Left ventricle myocardium inferior (tissue), 1 donor: ENCODE measurements at regions not wholly inside any gene's neighbourhood (a gene's known extent, or its start where the extent isn't known, plus 50 kb on each side); places are given as distances from the start of the nearest gene placed in this dataset.

Experiments
- DNase-seq: peaks from one replicate; pipeline ENCODE4 v3.0.0-alpha.2; 2020
- H3K27ac ChIP-seq: fragments of 200-600 bp; replicated peaks from 2 replicates; pipeline ENCODE4 v1.8.0; 2021
- H3K27me3 ChIP-seq: fragments of 200-600 bp; 2 replicates; pipeline ENCODE4 v1.8.0; 2021; ENCODE audit warnings: low read depth
- H3K36me3 ChIP-seq: fragments of 200-600 bp; 2 replicates; pipeline ENCODE4 v1.8.0; 2021
- H3K4me1 ChIP-seq: fragments of 200-600 bp; 2 replicates; pipeline ENCODE4 v1.8.0; 2021
- H3K4me3 ChIP-seq: fragments of 200-600 bp; 2 replicates; pipeline ENCODE4 v1.8.0; 2021; ENCODE audit warnings: mild to moderate bottlenecking, moderate library complexity
- H3K9me3 ChIP-seq: fragments of 200-600 bp; replicated peaks from 2 replicates; pipeline ENCODE4 v1.8.0; 2021
- intact Hi-C: fragments of 100-400 bp; cut with micrococcal nuclease; formaldehyde crosslinking; loops from one replicate; pipeline ENCODE4 v1.11.0; 2022
- TF ChIP-seq, protein P1 (sequence below): fragments of 200-600 bp; IDR thresholded peaks from 2 replicates; pipeline ENCODE4 v1.8.0; 2021; ENCODE audit warnings: antibody characterized with exemption, mild to moderate bottlenecking, borderline replicate concordance
- donor health status: DM: no; HTN: yes; CAD: no; lungs with severe emphysema.

DNA sequence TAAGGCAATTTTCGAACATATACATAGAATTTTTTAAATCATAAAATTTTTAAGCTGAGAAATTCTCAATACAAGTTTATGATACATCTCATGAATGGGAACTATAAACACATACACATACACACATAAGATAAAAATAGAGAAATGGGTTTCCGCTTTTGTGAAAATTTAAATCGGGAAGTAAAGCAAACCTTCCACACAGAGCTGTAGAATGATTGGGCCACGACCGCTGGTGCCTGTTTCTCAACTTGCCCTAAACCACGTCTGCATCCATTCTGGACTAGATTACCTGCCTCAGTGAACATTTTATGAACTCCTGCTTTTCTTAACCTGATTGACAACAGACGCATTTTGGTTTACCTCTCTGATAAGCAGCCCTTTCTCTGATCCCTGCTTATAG, 264.4 kb downstream of the SKAP2 start:
- intact Hi-C loops: no loop called here
- Histone ChIP-seq H3K4me3 (no peak overlapping the region), H3K27ac (no peak overlapping the region), H3K36me3 (no peaks in the 10 kb centered on the region), H3K9me3 (no peaks in the 10 kb centered on the region), H3K27me3 (peaks cover 59% of the 10 kb centered on the region), H3K4me1 (no peaks in the 10 kb centered on the region)
- no peak for DNase-seq
- TF ChIP-seq, protein P1, sequence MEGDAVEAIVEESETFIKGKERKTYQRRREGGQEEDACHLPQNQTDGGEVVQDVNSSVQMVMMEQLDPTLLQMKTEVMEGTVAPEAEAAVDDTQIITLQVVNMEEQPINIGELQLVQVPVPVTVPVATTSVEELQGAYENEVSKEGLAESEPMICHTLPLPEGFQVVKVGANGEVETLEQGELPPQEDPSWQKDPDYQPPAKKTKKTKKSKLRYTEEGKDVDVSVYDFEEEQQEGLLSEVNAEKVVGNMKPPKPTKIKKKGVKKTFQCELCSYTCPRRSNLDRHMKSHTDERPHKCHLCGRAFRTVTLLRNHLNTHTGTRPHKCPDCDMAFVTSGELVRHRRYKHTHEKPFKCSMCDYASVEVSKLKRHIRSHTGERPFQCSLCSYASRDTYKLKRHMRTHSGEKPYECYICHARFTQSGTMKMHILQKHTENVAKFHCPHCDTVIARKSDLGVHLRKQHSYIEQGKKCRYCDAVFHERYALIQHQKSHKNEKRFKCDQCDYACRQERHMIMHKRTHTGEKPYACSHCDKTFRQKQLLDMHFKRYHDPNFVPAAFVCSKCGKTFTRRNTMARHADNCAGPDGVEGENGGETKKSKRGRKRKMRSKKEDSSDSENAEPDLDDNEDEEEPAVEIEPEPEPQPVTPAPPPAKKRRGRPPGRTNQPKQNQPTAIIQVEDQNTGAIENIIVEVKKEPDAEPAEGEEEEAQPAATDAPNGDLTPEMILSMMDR: no peak

GRCh38 chr7:26600411-26600810, 264.0 kb downstream of the SKAP2 start:
- peaks cover 55% of the 10 kb centered on the region for H3K27me3 ChIP-seq
- intact Hi-C loops: no loop called here
- H3K36me3 ChIP-seq: no peaks in the 10 kb centered on the region
- no peaks in the 10 kb centered on the region for H3K9me3 ChIP-seq
- H3K4me3 ChIP-seq: no peak overlapping the region
- TF ChIP-seq, protein P1: no peak
- no peaks in the 10 kb centered on the region for H3K4me1 ChIP-seq
- no peak for DNase-seq
- no peak overlapping the region for H3K27ac ChIP-seq

DNA sequence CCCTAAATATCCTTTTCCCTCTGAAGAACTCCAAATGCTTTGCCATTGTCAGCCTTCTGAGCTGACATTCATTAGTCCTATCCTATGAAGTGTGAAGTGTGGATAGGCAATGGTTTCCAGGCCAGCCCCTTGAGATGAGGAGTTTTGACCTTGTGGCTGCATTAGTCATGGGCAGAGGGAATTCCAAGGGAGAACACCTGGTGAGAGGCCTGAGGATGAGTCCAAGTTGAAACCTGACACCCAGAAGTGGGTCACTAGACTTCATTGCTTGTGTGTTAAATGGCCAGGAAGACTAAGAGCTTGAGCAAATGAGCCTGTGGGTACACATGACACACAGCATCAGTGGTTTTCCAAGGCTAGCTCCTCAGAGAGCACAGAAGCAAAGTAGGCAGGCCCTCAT, 260.8 kb downstream of the SKAP2 start:
- Histone ChIP-seq H3K4me3 (no peak overlapping the region), H3K4me1 (no peaks in the 10 kb centered on the region), H3K9me3 (no peaks in the 10 kb centered on the region), H3K27me3 (peaks cover 32% of the 10 kb centered on the region), H3K27ac (no peak overlapping the region), H3K36me3 (no peaks in the 10 kb centered on the region)
- intact Hi-C loops: no loop called here
- TF ChIP-seq, protein P1: no peak
- DNase-seq: no peak

DNA sequence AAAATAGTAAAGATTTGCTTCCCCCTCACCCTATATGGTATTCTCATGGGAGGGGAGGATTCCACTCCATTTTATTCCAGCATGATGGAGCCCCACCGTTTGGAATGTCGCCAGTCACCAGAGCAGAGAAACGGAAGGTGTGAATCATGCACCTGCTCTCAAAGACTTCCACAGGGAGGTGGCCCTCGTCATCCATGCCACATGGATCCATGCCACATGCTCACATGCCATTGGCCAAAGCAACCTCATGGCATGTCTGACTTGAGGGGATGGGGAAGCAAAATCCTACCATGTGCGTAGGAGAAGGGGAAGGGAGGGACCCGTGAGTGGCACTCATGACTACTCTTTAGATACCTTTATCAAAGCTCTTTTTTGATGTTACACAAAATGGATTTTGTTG, 256.0 kb downstream of the SKAP2 start:
- Histone ChIP-seq H3K4me1 (no peaks in the 10 kb centered on the region), H3K36me3 (no peaks in the 10 kb centered on the region), H3K9me3 (no peaks in the 10 kb centered on the region), H3K27ac (no peak overlapping the region), H3K27me3 (peaks cover 24% of the 10 kb centered on the region), H3K4me3 (no peak overlapping the region)
- no peak for DNase-seq
- TF ChIP-seq, protein P1: no peak
- intact Hi-C loops: no loop called here

GRCh38 chr7:26609082-26609481, 255.3 kb downstream of the SKAP2 start:
- Histone ChIP-seq H3K4me1 (no peaks in the 10 kb centered on the region), H3K27me3 (peaks cover 17% of the 10 kb centered on the region), H3K4me3 (no peak overlapping the region), H3K36me3 (no peaks in the 10 kb centered on the region), H3K27ac (no peak overlapping the region), H3K9me3 (no peaks in the 10 kb centered on the region)
- DNase-seq: no peak
- intact Hi-C loops: no loop called here
- TF ChIP-seq, protein P1: no peak

GRCh38 chr7:26609532-26609931, 254.9 kb downstream of the SKAP2 start:
- H3K27me3 ChIP-seq: peaks cover 13% of the 10 kb centered on the region
- peaks cover 1% of the 10 kb centered on the region for H3K4me1 ChIP-seq
- TF ChIP-seq, protein P1: no peak
- H3K27ac ChIP-seq: no peak overlapping the region
- H3K9me3 ChIP-seq: no peaks in the 10 kb centered on the region
- no peaks in the 10 kb centered on the region for H3K36me3 ChIP-seq
- DNase-seq: no peak
- intact Hi-C loops: no loop called here
- no peak overlapping the region for H3K4me3 ChIP-seq
